Left lung (tissue), 4 donors: ENCODE measurements at regions not wholly inside any gene's neighbourhood (a gene's known extent, or its start where the extent isn't known, plus 50 kb on each side); places are given as distances from the start of the nearest gene placed in this dataset.
"Not testable (repeated sequence)": the region's sequence is repeated elsewhere in the genome, so short reads cannot be mapped to it uniquely, and the experiment has no call there.

ENCODE experiments used
- ATAC-seq: fragments of 200-7000 bp; cut with Tn5 transposase; one replicate; pipeline ENCODE4 v1.9.1; 2020; ENCODE audit warnings: moderate library complexity
- DNase-seq, 4 donors: peaks; one replicate each; pipeline ENCODE4 v3.0.0-alpha.2; 2013 to 2020
- H3K27ac ChIP-seq, 2 donors: fragments of 200-600 bp; sonication (generic) in 1 of 2; one replicate each; pipeline versions ENCODE4 v1.5.0 to v1.8.0; 2020 to 2021
- H3K27me3 ChIP-seq, 2 donors: fragments of 200-600 bp; sonication (generic) in 1 of 2; one replicate each; pipeline versions ENCODE4 v1.5.0 to v1.8.0; 2020 to 2021
- H3K36me3 ChIP-seq, 2 donors: fragments of 200-600 bp; sonication (generic) in 1 of 2; one replicate each; pipeline versions ENCODE4 v1.5.0 to v1.8.0; 2020 to 2021
- H3K4me1 ChIP-seq, 2 donors: fragments of 200-600 bp; one replicate each; pipeline ENCODE4 v1.8.0; 2021
- H3K4me3 ChIP-seq, 2 donors: fragments of 200-600 bp; sonication (generic) in 1 of 2; one replicate each; pipeline versions ENCODE4 v1.5.0 to v1.8.0; 2020 to 2021; ENCODE audit warnings: mild to moderate bottlenecking in 1 of 2
- H3K9me3 ChIP-seq, 2 donors: fragments of 200-600 bp; sonication (generic) in 1 of 2; one replicate each; pipeline versions ENCODE4 v1.5.0 to v1.8.0; 2020 to 2021
- intact Hi-C, 2 donors: fragments of 100-400 bp; cut with DNase I; formaldehyde crosslinking; loops; one replicate each; pipeline versions ENCODE4 v1.11.2 to v1.14.2; 2022
- TF ChIP-seq, protein P1 (sequence below), 2 donors: fragments of 200-600 bp; sonication (generic) in 1 of 2; IDR thresholded peaks; one replicate each; pipeline versions ENCODE4 v1.5.0 to v1.8.0; 2021; ENCODE audit warnings: antibody characterized with exemption in 2 of 2
- donor health status: DM: no; HTN: yes; CAD: no.
- donor health status: DM: no; HTN: no; CAD: no.

GRCh38 chr3:71984843-71985613, 200.1 kb upstream of the PROK2 start:
- TF ChIP-seq, protein P1, sequence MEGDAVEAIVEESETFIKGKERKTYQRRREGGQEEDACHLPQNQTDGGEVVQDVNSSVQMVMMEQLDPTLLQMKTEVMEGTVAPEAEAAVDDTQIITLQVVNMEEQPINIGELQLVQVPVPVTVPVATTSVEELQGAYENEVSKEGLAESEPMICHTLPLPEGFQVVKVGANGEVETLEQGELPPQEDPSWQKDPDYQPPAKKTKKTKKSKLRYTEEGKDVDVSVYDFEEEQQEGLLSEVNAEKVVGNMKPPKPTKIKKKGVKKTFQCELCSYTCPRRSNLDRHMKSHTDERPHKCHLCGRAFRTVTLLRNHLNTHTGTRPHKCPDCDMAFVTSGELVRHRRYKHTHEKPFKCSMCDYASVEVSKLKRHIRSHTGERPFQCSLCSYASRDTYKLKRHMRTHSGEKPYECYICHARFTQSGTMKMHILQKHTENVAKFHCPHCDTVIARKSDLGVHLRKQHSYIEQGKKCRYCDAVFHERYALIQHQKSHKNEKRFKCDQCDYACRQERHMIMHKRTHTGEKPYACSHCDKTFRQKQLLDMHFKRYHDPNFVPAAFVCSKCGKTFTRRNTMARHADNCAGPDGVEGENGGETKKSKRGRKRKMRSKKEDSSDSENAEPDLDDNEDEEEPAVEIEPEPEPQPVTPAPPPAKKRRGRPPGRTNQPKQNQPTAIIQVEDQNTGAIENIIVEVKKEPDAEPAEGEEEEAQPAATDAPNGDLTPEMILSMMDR (IDR thresholded peaks at IDR 0.05), result no peak
- no peaks in the 10 kb centered on the region for H3K9me3 ChIP-seq
- ATAC-seq, result no peak

GRCh38 chr3:71983694-71984093, 198.7 kb upstream of the PROK2 start:
- DNase-seq, result no peak
- H3K27me3 ChIP-seq, result no peaks in the 10 kb centered on the region
- no peaks in the 10 kb centered on the region for H3K9me3 ChIP-seq
- ATAC-seq, result no peak
- TF ChIP-seq, protein P1 (IDR thresholded peaks at IDR 0.05), result no peak
- intact Hi-C loops, result no loop called here
- H3K4me3 ChIP-seq, result no peak overlapping the region
- H3K36me3 ChIP-seq, result no peaks in the 10 kb centered on the region
- H3K27ac ChIP-seq, result no peak overlapping the region
- peaks cover 0 to 12% of the 10 kb centered on the region in 2 donors for H3K4me1 ChIP-seq

More at GRCh38 chr3:71984843-71985613, 200.1 kb upstream of the PROK2 start:
- Histone ChIP-seq H3K27me3 (no peaks in the 10 kb centered on the region), H3K27ac (no peak overlapping the region), H3K4me1 (peaks cover 0 to 12% of the 10 kb centered on the region in 2 donors), H3K4me3 (no peak overlapping the region), H3K36me3 (no peaks in the 10 kb centered on the region)
- intact Hi-C loops, result no loop called here
- no peak for DNase-seq

DNA sequence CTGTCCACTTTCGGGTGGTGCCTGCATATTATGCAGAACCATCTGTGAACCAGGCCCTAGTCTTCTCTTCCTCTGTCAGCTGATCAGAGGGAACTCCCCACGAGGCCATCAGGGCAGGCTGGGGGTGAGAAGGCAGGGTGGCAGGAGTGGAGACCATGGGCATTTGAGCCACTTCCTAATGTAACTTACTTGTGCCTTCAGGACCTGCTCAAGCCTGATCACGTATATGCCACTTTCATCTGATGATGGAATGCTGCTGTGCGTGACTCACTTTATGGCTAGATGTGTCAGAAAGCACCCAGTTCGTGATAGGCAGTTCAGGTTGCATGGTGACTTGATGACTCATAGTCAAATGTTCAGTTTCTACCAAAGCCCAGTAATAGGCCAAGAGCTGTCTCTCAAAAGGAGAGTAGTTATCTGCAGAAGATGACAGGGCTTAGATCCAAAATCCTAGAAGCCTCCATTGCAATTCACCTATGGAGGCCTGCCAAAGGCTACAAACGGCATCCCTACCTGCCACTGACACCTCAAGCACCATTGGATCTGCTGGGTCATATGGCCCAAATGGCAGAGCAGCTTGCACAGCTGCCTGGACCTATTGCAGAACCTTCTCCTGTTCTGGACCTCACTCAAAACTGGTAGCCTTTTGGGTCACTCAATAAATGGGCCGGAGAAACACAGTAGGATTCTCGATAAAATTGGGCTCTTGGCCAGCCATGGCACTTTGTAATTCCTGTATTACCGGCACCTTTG, 197.7 kb upstream of the PROK2 start:
- H3K27ac ChIP-seq, intact Hi-C loops, H3K27me3 ChIP-seq, H3K36me3 ChIP-seq, H3K4me3 ChIP-seq, H3K4me1 ChIP-seq, H3K9me3 ChIP-seq, ATAC-seq: not testable (repeated sequence)
- peak in 1 of 4 donors; percentile 44 for DNase-seq

DNA sequence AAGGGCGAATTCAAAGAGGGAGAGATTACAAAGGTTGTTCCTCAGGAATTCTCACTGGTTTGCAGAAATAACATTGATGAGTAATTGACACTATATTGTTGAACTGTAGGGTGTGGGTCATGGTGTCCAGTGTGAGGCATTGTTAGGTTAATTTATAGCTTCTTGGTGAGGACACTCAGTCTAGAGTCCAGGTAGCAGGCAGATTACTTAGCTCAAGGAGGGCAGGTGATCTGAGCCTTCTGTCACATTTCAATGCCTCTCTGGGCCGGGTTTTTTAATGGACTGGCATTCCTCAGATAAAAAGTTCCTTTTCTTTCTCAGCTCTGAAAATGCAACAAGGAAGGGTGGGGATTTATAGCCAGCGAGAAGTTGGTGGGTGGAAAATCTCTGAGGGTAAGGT, 194.2 kb upstream of the PROK2 start:
- ATAC-seq, result no peak
- H3K36me3 ChIP-seq, result no peaks in the 10 kb centered on the region
- peaks cover 0 to 6% of the 10 kb centered on the region in 2 donors for H3K27me3 ChIP-seq
- TF ChIP-seq, protein P1 (IDR thresholded peaks at IDR 0.05), result no peak
- H3K9me3 ChIP-seq, result no peaks in the 10 kb centered on the region
- H3K4me3 ChIP-seq, result no peak overlapping the region
- intact Hi-C loops, result no loop called here
- no peak for DNase-seq
- peaks cover 0 to 5% of the 10 kb centered on the region in 2 donors for H3K4me1 ChIP-seq
- H3K27ac ChIP-seq, result no peak overlapping the region

GRCh38 chr3:71978150-71978721, 193.3 kb upstream of the PROK2 start:
- H3K4me3 ChIP-seq, result no peak overlapping the region
- ATAC-seq, result no peak
- peaks cover 0 to 6% of the 10 kb centered on the region in 2 donors for H3K27me3 ChIP-seq
- H3K36me3 ChIP-seq, result no peaks in the 10 kb centered on the region
- DNase-seq, result no peak
- H3K27ac ChIP-seq, result no peak overlapping the region
- peaks cover 0 to 5% of the 10 kb centered on the region in 2 donors for H3K4me1 ChIP-seq
- TF ChIP-seq, protein P1 (IDR thresholded peaks at IDR 0.05), result no peak
- H3K9me3 ChIP-seq, result no peaks in the 10 kb centered on the region
- intact Hi-C loops, result no loop called here
